Neural progenitor cell (in vitro differentiated cells): ENCODE measurements at regions not wholly inside any gene's neighbourhood (a gene's known extent, or its start where the extent isn't known, plus 50 kb on each side); places are given as distances from the start of the nearest gene placed in this dataset.

Experiments
- EZH2 ChIP-seq: fragments of 200-600 bp; sonication (generic); IDR thresholded peaks from 2 replicates; pipeline ENCODE4 v1.6.1; 2017; ENCODE audit warnings: antibody characterized with exemption, mild to moderate bottlenecking, moderate library complexity
- EZH2phosphoT487 ChIP-seq: fragments of 200-600 bp; sonication (generic); IDR thresholded peaks from 2 replicates; pipeline ENCODE4 v1.6.1; 2017; ENCODE audit warnings: antibody characterized with exemption
- TF ChIP-seq, protein P1 (sequence below): fragments of 200-600 bp; sonication (generic); IDR thresholded peaks from 2 replicates; pipeline ENCODE4 v1.5.1; 2017; ENCODE audit warnings: antibody characterized with exemption, mild to moderate bottlenecking

DNA sequence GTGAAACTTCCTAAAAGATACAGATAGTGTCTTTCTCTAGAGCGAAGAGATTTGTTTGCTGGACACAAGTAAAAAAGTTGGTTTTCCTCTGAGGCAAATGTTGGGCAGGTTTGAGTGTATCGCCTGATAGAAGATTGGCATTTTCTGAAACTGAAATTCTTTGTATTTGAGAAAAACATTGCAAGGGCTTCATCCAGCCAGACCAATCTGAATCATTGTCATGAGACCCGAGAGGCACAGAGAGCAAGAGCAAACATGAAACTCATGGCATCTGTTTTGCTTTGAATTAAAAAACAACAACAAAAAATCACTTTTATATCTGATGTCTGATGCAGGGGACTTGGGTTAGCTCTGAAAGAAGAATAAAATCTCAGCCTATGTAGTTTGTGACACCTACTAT lies 379.3 kb upstream of the NCAM2 start:
- TF ChIP-seq, protein P1, sequence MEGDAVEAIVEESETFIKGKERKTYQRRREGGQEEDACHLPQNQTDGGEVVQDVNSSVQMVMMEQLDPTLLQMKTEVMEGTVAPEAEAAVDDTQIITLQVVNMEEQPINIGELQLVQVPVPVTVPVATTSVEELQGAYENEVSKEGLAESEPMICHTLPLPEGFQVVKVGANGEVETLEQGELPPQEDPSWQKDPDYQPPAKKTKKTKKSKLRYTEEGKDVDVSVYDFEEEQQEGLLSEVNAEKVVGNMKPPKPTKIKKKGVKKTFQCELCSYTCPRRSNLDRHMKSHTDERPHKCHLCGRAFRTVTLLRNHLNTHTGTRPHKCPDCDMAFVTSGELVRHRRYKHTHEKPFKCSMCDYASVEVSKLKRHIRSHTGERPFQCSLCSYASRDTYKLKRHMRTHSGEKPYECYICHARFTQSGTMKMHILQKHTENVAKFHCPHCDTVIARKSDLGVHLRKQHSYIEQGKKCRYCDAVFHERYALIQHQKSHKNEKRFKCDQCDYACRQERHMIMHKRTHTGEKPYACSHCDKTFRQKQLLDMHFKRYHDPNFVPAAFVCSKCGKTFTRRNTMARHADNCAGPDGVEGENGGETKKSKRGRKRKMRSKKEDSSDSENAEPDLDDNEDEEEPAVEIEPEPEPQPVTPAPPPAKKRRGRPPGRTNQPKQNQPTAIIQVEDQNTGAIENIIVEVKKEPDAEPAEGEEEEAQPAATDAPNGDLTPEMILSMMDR: no peak
- TF ChIP-seq EZH2 (no peak), EZH2phosphoT487 (no peak)
